NCI-H82 treated with DMSO at 0.1 percent for 48 hours (cell line): ENCODE measurements at regions not wholly inside any gene's neighbourhood (a gene's known extent, or its start where the extent isn't known, plus 50 kb on each side); places are given as distances from the start of the nearest gene placed in this dataset.

ENCODE experiments used
- DNase-seq: peaks from one replicate; lab custom pipeline; 2025; ENCODE audit not compliant: unreplicated experiment; lab: John Stamatoyannopoulos, UW

DNA sequence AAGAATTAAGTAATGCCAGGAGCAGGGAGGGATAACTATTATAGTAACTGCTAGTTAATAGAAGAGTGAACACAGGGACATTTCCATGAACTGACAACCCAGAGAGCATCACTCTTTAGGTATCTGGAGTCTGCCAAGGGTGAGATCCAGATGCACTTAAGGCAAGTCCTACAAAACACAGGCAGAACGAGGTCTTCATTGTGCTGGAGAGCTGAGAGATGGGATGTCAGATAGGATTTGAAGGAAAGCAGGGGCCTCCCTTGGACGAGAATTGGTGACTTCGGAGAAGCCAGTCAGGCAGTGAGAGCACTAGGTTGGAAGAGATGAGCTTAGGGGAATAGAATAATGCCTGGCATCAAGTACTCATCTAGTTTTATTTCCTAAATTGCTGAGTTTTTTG is 684.5 kb downstream of the GATA3 start:
- DNase-seq, result no peak

DNA sequence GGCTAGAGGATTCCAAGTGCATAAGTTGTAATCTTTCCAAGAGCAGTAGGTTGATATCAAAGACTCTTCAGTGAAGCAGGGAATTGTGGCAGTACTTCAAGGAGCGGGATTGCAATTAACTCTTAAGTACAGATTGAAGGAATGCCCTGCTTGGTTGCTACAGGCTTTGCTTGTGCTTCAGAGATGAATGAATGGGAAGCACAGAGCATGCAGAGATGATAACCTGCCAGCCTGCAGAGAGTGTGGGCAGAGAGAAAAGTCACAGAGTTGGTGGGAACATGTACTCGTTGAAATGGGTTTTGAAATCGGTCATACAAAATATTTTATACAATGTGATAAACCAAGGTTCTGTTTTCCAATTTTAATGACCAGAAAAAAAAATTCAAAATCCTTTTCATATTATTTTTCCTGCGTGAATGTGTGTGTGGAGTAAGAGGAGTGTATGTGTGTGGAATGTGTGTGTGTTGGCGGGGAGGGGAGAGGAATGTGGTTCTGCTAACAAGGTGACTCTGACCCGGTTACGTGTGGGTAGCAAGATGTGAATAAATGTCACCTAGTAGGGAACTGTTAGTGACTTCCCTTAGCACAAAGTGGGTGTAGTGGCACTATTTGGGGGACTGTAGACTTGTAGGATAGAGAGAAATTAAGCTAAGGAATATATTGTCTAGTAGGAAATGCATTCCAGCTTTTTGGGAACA is 697.8 kb downstream of the GATA3 start:
- no peak for DNase-seq

DNA sequence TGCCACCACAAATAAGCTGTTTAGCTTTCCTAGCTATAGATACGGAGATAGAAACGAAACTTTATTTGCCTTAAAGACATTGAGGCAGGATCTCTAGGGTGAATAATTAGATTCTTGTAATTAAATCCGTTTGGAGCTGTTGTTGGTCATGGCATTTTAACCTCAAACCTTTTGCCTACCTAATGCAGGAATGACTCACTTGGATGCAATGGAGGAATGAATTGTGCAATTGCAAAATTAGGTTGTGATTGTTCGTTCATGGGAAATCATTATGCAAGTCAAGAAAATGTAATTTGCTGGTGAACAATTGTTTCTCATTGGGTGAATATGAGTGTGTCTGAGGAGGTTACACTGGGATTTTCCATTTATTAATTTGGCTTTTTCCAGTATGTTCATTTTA is 703.5 kb downstream of the GATA3 start:
- DNase-seq, result no peak

DNA sequence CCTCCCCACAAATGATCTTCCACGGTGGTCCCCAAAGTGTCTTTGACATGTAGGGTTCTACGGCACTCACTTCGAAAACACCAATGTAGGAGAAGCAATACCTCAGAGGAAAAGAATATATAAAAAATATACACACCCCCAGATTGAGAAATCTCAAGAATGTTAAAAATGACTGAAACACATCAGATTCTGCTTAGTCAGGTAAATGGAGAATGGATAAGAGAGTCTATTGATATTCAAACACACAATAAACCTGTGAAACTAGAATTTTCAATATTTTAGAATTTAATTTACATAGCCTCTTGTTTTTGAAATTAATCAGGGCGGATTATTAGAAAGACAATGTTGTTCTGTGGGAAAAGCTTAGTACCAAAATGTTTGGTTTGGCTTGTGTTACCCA is 712.4 kb downstream of the GATA3 start:
- DNase-seq, result no peak

DNA sequence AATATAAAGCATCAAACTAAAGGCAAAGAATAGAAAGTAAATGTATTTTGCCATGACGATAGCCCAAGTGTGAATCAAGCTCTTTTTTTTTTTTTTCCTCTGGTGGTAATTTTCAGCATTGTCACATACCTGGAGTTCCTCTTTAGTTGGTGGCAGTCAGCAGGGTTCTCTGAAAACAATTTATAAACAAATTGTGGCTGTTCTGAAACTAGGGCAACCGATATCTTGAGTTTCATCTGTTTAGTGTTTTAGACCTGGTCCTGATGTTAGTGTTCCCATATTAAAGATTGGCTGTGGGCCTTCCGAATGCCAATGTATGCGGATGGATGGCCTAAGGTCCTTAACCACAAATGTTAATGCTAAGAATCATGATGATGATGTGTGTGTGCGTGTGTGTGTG is 713.1 kb downstream of the GATA3 start:
- no peak for DNase-seq

DNA sequence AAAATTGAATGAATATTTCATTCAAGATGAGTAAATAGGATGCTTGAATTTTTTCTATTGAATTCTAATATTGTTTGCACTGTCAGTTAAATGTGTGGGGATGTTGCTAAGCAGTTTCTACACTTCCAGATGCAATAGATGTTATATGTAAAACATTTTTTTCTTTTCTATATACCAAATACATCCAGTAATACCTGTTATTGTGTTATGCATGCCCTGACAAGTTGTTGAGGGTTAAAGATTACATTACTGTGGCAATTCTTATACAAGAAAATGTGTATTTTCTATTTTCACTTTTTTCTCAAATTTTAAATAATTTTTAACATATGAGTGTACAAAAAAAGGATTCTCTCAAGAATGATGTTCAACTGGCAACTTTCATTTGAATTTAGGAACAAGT is 713.9 kb downstream of the GATA3 start:
- no peak for DNase-seq

DNA sequence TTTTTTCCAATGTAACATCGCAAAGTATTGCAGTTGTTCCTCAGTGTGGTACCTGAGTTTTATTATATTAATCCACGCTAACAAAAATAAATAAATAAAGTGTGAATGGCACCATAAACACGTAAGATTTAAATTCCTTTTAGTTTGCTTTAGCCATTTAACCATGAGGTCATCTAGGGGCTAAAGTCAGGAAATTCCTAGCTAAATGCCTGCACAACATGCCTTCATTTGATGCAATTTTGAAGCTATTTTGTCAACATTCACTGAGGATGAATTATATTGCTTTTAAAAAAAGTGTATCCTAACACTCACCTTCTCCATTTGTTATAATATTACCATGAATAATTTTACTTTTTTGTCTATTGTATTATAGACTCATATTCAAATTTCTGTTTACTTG is 714.4 kb downstream of the GATA3 start:
- DNase-seq, result no peak

DNA sequence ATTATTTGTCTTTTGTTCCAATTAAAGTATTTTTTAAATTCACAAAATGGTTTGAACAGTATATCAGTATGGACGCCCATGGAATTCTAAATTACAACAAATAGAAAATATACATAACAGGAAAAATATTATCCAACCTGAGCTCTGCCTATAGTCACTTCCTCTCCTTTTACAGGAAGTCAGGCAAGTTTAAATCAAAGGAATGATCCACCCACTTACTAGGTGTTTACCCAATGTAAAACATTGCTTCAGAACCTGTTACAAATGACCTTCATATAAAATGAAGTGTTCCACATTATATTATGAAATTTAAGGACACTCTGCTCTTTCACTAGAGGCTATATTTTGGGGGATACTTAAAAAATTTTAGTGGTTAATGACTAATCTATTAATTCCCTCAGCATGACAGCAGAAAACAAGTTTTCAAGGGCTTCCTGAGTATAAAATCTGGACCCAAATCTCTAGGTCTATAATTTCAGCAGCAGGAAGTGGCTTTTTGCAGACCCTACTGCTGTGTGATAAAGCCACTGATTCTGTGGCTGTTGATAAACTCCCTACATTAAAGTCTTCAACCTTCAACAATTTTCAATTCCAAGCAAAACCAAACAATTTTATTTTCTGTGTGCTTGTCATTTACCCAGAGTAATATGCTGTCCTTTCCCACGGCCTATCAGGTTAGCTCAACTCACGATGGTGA is 722.6 kb downstream of the GATA3 start:
- DNase-seq, result no peak

DNA sequence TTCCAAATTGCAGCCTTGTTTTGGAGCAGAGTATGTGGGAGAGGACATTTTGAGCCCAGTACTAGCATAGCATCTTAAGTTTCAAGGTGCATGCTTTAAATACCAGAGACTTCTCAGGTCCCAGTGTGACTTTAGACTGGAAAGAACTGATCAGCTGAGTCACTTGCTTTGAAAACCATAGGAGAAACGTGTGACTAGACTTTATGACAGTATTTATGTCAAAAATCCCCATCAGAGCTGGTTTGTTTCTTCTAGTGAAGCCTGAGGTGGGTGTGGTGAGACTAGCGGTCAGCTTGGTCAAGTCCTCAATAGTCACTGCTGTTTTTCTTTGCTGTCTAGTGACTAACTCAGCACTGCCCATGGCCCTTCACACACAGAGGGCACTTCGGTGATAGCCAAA is 724.2 kb downstream of the GATA3 start:
- DNase-seq, result no peak

DNA sequence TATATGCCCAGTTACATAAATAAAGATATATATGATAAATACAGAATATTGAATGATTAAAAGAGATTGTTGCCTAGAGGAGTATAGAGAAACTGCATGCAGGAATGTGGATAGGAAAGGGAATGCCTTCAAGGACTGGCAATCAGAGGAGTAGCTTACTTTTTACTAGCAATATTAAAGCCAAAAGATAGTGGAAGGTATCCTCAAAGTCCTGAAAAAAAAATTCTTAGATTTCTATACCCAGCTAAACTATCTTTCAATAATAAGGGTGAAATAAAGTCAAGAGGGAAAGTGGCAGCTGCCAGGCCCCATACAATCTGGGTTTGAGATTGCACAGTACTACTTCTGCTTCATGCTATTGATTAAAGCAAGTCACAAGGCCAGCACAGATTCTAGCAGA is 733.2 kb downstream of the GATA3 start:
- no peak for DNase-seq

DNA sequence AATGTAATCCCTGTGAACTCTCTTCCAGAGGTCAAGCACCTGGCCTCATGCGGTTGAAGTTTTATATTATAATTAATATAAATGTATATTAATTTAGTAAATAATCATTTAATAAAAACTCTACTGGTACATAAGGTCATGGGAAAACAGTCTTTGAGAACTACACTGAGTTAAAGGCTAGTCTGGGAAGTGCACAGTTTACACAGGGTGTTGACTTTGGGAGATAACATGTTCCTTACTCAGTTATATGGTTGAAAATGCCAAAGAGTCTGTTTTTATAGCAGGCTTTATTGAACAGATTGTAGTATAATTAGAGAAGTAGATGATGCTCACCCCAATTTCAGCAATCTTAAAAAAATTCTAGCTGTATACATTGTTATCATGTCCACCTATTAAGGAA is 735.9 kb downstream of the GATA3 start:
- no peak for DNase-seq

DNA sequence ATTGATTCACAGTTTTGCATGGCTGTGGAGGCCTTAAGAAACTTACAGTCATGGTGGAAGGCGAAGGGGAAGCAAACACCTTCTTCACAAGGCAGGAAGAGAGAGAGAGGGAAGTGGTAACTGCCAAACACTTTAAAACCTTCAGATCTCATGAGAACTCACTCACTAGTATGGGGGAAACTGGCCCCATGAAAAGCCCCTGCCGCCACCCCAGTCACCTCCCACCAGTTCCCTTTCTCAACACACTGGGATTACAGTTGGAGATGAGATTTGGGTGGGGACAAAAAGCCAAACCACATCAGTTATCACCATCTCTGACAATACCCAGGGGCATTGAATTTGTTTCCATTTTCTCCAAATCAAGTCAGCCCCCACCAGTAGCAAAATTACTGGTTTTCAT is 740.4 kb downstream of the GATA3 start:
- DNase-seq, result no peak

DNA sequence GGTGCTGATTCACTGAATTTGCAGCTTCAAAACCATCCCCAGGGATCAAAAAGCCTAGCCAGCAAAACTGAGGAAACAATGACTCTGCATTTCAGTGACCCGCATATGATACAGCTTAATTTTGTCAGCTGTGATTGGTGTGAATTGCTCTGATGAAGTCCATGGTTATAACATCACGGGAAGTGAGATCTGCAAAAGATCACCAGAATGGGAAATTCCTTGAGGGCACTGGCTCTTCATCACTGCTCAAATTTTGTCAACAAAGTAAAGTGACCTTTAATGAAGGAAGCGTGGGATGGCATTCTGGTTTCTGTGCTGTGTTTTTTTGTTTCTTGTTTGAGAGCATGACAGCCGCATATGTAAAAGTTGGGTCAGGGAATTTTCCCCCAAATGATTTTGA is 745.9 kb downstream of the GATA3 start:
- no peak for DNase-seq

DNA sequence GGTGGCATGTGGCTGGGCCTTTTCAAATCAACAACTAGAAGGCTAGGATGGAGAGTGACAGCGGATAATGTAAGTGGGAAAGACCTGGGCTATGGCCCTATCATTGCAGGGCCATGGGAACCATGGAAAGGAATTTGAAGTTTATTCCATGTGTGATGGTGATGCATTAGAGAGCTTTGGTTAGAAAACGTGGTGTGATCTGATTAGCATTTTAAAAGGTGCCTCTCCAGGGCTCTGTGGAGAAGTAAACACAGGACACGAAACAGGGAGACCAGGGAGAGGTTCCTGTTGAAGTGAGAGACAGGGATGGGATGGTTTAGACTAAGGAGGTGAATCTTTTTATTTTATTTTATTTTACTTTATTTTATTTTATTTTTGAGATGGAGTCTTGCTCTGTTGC is 749.5 kb downstream of the GATA3 start:
- DNase-seq, result no peak

DNA sequence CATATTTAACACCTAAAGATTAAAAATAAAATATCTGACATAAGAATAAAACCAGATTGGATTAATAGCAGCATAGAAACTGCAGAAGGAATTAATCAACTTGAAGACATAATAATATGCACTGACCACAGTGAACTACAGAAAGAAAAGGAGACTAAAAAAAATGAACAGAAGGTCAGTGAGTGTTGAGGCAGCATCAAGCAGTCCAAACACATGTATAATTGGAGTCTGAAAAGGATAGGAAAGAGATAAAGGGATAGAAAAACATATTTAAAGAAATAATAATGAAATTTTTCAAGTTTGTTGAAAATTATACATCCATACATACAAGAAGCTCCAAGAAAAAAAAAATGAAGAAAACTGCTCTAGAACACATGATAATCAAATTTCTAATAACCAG is 756.2 kb downstream of the GATA3 start:
- no peak for DNase-seq

DNA sequence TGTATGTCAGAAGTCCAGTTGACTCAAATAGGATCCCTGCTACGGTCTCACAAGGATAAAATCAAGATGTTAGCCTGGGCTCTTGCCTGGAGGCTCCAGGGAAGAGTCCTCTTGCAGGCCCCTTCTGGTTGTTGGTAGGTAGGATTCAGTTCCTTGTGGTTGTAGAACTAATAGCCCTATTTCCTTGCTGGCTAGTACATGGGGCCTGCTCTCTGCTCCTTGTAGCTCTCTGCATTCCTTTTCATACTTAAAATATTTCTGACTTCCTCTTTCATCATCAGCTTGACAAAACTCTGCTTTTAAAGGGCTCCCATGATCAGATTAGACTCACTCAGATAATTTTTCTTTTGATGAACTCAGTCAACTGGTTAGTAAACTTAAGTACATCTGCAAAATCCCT is 756.7 kb downstream of the GATA3 start:
- DNase-seq, result no peak

DNA sequence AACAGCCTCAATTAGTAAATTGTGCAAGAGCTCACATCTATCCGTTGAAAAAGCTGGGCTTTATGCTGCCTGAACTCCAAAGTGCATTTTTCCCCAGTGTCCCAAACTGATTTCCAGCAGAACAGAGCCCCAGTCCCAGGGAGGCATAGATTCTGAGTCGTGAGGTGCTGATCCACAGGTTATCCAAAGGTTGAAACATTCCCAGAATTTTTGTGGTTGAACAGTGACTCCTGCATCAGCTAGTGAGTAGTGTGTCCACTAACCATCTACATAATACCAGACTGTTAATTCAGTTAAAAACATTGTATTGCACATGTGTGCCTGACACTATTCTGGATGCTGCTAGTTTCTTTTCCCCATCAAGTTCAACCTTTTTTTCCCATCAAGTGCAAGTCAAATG is 761.5 kb downstream of the GATA3 start:
- no peak for DNase-seq

DNA sequence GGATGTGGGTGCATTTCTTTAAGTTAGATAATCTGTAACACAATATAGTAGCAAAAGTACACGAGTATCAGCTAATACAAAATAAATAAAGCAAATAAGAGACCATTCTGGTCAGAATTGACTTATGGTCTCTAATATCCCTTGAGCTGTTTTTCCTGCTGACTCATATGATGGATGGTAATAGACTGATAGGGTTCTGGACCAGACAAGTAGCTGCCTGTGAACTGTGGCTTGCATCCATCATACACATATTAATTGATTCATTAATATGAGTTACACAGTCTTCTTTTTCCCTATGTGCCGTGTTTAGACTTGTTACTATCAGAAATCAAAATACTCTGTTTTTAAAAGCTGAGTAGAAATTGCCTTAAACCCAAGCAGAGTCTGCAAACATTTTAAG is 762.8 kb downstream of the GATA3 start:
- DNase-seq, result no peak

DNA sequence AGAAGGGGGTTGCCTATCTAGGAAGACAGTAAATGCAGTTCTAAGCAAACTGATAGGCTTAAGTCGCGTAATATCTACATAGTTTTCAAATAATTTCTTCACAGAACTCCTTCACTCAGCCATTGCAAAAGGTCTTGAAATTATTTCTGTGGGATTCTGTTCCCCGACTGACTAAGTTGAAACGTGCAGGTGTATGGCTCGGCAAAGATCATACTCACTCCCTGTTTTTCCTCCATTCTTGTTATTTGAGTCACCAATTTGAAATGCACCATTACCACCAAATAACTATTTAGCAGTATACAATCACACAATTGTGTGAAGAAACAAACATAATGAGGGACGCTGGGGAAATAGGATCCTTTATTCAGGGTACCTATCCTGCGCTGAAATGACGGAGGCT is 771.1 kb downstream of the GATA3 start:
- DNase-seq, result no peak

DNA sequence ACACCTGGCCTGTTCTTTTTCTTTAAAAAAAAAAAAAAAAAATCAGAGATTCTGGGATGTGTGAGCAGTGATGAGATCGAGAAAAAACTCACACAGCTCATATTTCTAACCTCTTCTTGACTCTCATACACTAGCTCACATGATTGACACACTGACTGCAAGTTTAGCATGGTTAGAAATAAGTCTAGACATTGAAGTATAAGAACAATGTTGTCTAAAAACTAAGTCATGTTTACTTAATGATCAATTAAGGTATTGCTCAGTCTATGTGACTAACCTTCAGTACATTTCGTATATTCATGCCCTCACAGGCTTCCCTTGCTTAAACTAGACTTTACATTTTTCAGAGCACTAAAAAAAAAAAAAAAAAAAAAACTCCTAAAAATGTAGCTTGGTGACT is 775.1 kb downstream of the GATA3 start:
- no peak for DNase-seq

DNA sequence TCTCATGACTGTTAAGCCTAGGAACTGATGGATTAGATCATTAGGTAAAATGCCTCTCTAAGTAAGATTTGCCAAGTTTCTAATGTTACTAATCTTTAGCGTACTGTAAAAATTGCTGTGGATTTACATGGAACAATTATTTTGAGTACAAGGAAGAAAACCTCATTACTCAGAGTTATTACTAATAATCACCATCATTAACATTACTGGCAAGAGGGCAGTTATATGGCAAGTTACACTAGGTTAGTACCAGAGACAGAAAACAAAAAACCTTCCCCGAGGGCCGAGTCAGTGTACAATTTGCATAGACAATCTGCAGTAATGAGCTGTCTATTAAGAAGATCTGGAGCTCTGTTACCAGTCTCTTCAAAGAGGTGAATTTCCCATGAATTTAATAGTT is 775.6 kb downstream of the GATA3 start:
- no peak for DNase-seq

DNA sequence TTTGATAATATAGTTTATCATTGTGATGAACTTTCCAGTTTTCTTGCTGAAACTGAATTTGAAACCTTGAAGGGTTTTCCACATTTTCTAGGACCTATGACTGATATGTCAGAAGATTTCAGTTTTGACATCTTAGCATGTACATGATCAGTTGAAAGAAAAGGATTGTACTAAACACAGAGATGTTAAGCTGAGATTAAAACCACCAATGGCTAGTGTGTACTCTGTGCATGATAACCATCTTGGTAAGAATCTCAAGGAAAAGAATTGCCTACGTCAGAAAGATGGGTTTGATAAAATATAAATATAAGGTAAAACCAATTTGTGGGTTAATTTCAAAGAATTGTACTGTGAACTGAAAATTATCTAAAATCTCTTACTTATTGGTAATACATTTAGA is 776.4 kb downstream of the GATA3 start:
- DNase-seq, result no peak
